Mesenchymal stem cell (in vitro differentiated cells and primary cell): ENCODE measurements at regions not wholly inside any gene's neighbourhood (a gene's known extent, or its start where the extent isn't known, plus 50 kb on each side); places are given as distances from the start of the nearest gene placed in this dataset.
A peak's percentile ranks its signal among the peaks of the same experiment; 100 is the strongest.

Experiments used
- DNase-seq: peaks from one replicate; pipeline ENCODE4 v3.0.0-alpha.2; 2013
- H2AFZ ChIP-seq: one replicate; pipeline ENCODE4 v1.6.1; 2013; ENCODE audit warnings: low read depth, mild to moderate bottlenecking, control low read depth, inconsistent platforms, low read length, moderate library complexity
- H2AK5ac ChIP-seq: 2 replicates; pipeline ENCODE4 v1.6.1; 2013; ENCODE audit warnings: low read length, moderate library complexity, mild to moderate bottlenecking, inconsistent platforms; ENCODE audit not compliant: severe bottlenecking
- H2BK120ac ChIP-seq: one replicate; pipeline ENCODE4 v1.6.1; 2013; ENCODE audit warnings: low read depth, mild to moderate bottlenecking, inconsistent platforms, low read length, moderate library complexity
- H2BK12ac ChIP-seq, 2 experiments: one replicate each; pipeline ENCODE4 v1.6.1; 2013; ENCODE audit warnings: inconsistent platforms in 2 of 2, low read length in 2 of 2, mild to moderate bottlenecking in 2 of 2, moderate library complexity in 2 of 2, control low read depth in 1 of 2
- H2BK15ac ChIP-seq: one replicate; pipeline ENCODE4 v1.6.1; 2013; ENCODE audit warnings: mild to moderate bottlenecking, low read depth, inconsistent platforms; ENCODE audit not compliant: poor library complexity, severe bottlenecking
- H2BK5ac ChIP-seq: 2 replicates; pipeline ENCODE4 v1.6.1; 2013; ENCODE audit warnings: low read depth, mild to moderate bottlenecking, low read length, control low read depth, inconsistent platforms; ENCODE audit not compliant: poor library complexity, severe bottlenecking
- H3K14ac ChIP-seq, 2 experiments: one replicate each; pipeline ENCODE4 v1.6.1; 2013; ENCODE audit warnings: inconsistent platforms in 2 of 2, low read length in 2 of 2, control low read depth in 1 of 2, mild to moderate bottlenecking in 1 of 2, moderate library complexity in 1 of 2
- H3K18ac ChIP-seq, 2 experiments: one replicate each; pipeline ENCODE4 v1.6.1; 2013; ENCODE audit warnings: inconsistent platforms in 2 of 2, low read length in 2 of 2, control low read depth in 1 of 2, low read depth in 1 of 2, mild to moderate bottlenecking in 1 of 2
- H3K23ac ChIP-seq, 2 experiments: one replicate each; pipeline ENCODE4 v1.6.1; 2013; ENCODE audit warnings: inconsistent platforms in 2 of 2, low read length in 2 of 2, mild to moderate bottlenecking in 2 of 2, moderate library complexity in 2 of 2, control low read depth in 1 of 2
- H3K27ac ChIP-seq: 2 replicates; pipeline ENCODE4 v1.5.1; 2013; ENCODE audit warnings: mild to moderate bottlenecking, moderate library complexity, low read length, control low read depth, inconsistent platforms; ENCODE audit not compliant: poor library complexity, severe bottlenecking
- H3K27me3 ChIP-seq, 2 experiments: 2 replicates each; pipeline versions ENCODE4 v1.6.1 to v1.7.0; 2013; ENCODE audit warnings: low read length in 2 of 2, mild to moderate bottlenecking in 2 of 2, moderate library complexity in 2 of 2, control low read depth in 1 of 2, inconsistent platforms in 1 of 2; ENCODE audit not compliant: control insufficient read depth in 1 of 2, insufficient read depth in 1 of 2
- H3K36me3 ChIP-seq, 2 experiments: 2 replicates each; pipeline versions ENCODE4 v1.6.1 to v1.7.0; 2013; ENCODE audit warnings: low read length in 2 of 2, control low read depth in 1 of 2, inconsistent platforms in 1 of 2, low read depth in 1 of 2, mild to moderate bottlenecking in 1 of 2; ENCODE audit not compliant: insufficient read depth in 2 of 2, control insufficient read depth in 1 of 2
- H3K4ac ChIP-seq, 2 experiments: one replicate each; pipeline ENCODE4 v1.6.1; 2013; ENCODE audit warnings: inconsistent platforms in 2 of 2, low read length in 2 of 2, mild to moderate bottlenecking in 2 of 2, moderate library complexity in 2 of 2, control low read depth in 1 of 2, low read depth in 1 of 2
- H3K4me1 ChIP-seq: 2 replicates; pipeline ENCODE4 v1.6.1; 2013; ENCODE audit warnings: low read depth, low read length, control low read depth; ENCODE audit not compliant: control insufficient read depth, insufficient read depth
- H3K4me2 ChIP-seq: 2 replicates; pipeline ENCODE4 v1.6.1; 2013; ENCODE audit warnings: low read length, mild to moderate bottlenecking, inconsistent platforms; ENCODE audit not compliant: poor library complexity, severe bottlenecking
- H3K4me3 ChIP-seq, 2 experiments: 2 replicates each; pipeline versions ENCODE4 v1.5.1 to v1.7.0; 2013; ENCODE audit warnings: low read length in 2 of 2, mild to moderate bottlenecking in 2 of 2, control low read depth in 1 of 2, low read depth in 1 of 2; ENCODE audit not compliant: insufficient read depth in 1 of 2
- H3K79me1 ChIP-seq: replicated peaks from 2 replicates; pipeline ENCODE4 v1.6.1; 2013; ENCODE audit warnings: mild to moderate bottlenecking, control low read depth, low read length, inconsistent platforms; ENCODE audit not compliant: poor library complexity, severe bottlenecking
- H3K9ac ChIP-seq: 2 replicates; pipeline ENCODE4 v1.7.0; 2013; ENCODE audit warnings: mild to moderate bottlenecking, low read length, moderate library complexity
- H3K9me3 ChIP-seq: 2 replicates; pipeline ENCODE4 v1.7.0; 2013; ENCODE audit warnings: mild to moderate bottlenecking, low read length; ENCODE audit not compliant: control insufficient read depth
- H4K8ac ChIP-seq: one replicate; pipeline ENCODE4 v1.6.1; 2013; ENCODE audit warnings: inconsistent platforms, mild to moderate bottlenecking, low read length, moderate library complexity
- H4K91ac ChIP-seq: one replicate; pipeline ENCODE4 v1.6.1; 2013; ENCODE audit warnings: mild to moderate bottlenecking, low read length, inconsistent platforms
- WGBS: methylation state at CpG from one replicate; pipeline ENCODE4 v1.1.7; 2013; ENCODE audit warnings: mixed read lengths; 5-methylcytosine and 5-hydroxymethylcytosine counted together

- Histone ChIP-seq H2AK5ac (no peak overlapping the region), H3K4me3 (no peak overlapping the region), H2BK12ac (no peak overlapping the region), H3K27ac (no peak overlapping the region), H2BK5ac (no peak overlapping the region), H3K4me2 (no peak overlapping the region), H4K8ac (no peak overlapping the region), H3K4ac (no peak overlapping the region), H3K9ac (no peak overlapping the region), H3K27me3 (no peaks in the 10 kb centered on the region), H3K36me3 (no peaks in the 10 kb centered on the region), H3K79me1 (no peaks in the 10 kb centered on the region), H2AFZ (no peak overlapping the region), H3K14ac (no peak overlapping the region), H4K91ac (no peak overlapping the region), H2BK120ac (no peak overlapping the region), H3K23ac (no peak overlapping the region), H2BK15ac (no peak overlapping the region), H3K18ac (no peak overlapping the region), H3K4me1 (no peaks in the 10 kb centered on the region), H3K9me3 (no peaks in the 10 kb centered on the region)
- DNase-seq = no peak
- WGBS = 90% methylated on average over 5 of the region's 5 CpGs
Measured at GRCh38 chr18:56003720-56004088, 415.7 kb upstream of the TCF4 start.

GRCh38 chr18:56003009-56003719 is 415.2 kb upstream of the TCF4 start:
- Histone ChIP-seq H2AK5ac (no peak overlapping the region), H3K4me1 (peaks cover 2% of the 10 kb centered on the region)
- WGBS = 56% methylated on average over 1 of the region's 1 CpG

DNA sequence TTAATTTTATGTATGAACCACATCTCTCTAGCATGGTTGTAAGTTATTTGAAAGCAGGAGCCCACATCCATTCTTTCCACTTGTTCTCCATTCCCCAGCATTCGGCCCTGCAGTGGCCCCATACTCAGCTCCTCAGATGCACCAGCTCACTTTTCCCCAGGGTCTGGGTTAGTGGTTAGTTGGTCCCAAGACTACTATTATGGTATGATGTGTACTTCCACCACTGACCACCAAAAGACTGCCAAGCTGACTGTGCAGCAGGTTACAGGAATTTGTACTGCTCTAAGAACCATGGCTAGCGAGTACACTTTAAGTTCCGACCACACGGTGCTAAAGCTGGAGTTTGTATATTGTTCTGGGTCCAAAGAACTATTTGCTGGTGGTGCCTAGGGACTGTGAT is 413.6 kb upstream of the TCF4 start:
- Histone ChIP-seq H3K4me1 (peaks cover 3% of the 10 kb centered on the region), H3K18ac (no peak overlapping the region), H3K4me2 (no peak overlapping the region), H3K14ac (no peak overlapping the region), H3K4me3 (no peak overlapping the region), H2BK12ac (no peak overlapping the region), H3K27ac (no peak overlapping the region), H3K36me3 (no peaks in the 10 kb centered on the region), H3K27me3 (no peaks in the 10 kb centered on the region), H2BK5ac (no peak overlapping the region), H2BK120ac (no peak overlapping the region), H3K23ac (no peak overlapping the region), H2BK15ac (no peak overlapping the region), H4K8ac (no peak overlapping the region), H2AK5ac (no peak overlapping the region), H3K9ac (no peak overlapping the region), H2AFZ (no peak overlapping the region), H3K4ac (no peak overlapping the region), H4K91ac (no peak overlapping the region), H3K79me1 (no peaks in the 10 kb centered on the region), H3K9me3 (no peaks in the 10 kb centered on the region)
- 79% methylated on average over 3 of the region's 4 CpGs for WGBS
- DNase-seq = peak; percentile 14

More at GRCh38 chr18:56003009-56003719, 415.2 kb upstream of the TCF4 start:
- Histone ChIP-seq H3K4me3 (no peak overlapping the region), H2BK15ac (no peak overlapping the region), H2BK120ac (no peak overlapping the region), H3K27me3 (no peaks in the 10 kb centered on the region), H2BK12ac (no peak overlapping the region), H2BK5ac (no peak overlapping the region), H3K9ac (no peak overlapping the region), H3K27ac (no peak overlapping the region), H4K91ac (no peak overlapping the region), H3K4me2 (no peak overlapping the region), H3K79me1 (no peaks in the 10 kb centered on the region), H3K18ac (no peak overlapping the region), H3K9me3 (no peaks in the 10 kb centered on the region), H4K8ac (no peak overlapping the region), H3K23ac (no peak overlapping the region), H3K36me3 (no peaks in the 10 kb centered on the region), H3K4ac (no peak overlapping the region), H3K14ac (no peak overlapping the region), H2AFZ (no peak overlapping the region)
- DNase-seq = no peak

- no peaks in the 10 kb centered on the region for H3K27me3 ChIP-seq
- DNase-seq = no peak
- H4K8ac ChIP-seq = no peak overlapping the region
- no peak overlapping the region for H3K14ac ChIP-seq
- no peak overlapping the region for H3K27ac ChIP-seq
- no peak overlapping the region for H2BK15ac ChIP-seq
- H2BK120ac ChIP-seq = no peak overlapping the region
- no peak overlapping the region for H2AK5ac ChIP-seq
- H3K4me2 ChIP-seq = no peak overlapping the region
- peak overlapping the region; percentile 89 for H3K9ac ChIP-seq
- no peak overlapping the region for H4K91ac ChIP-seq
- WGBS = 93% methylated on average over 4 of the region's 6 CpGs
- no peaks in the 10 kb centered on the region for H3K79me1 ChIP-seq
- H3K4me1 ChIP-seq = peaks cover 3% of the 10 kb centered on the region
- no peak overlapping the region for H2AFZ ChIP-seq
- peak overlapping the region in 1 of 2 experiments; percentile 72 for H3K4me3 ChIP-seq
- H3K4ac ChIP-seq = no peak overlapping the region
- H3K18ac ChIP-seq = no peak overlapping the region
- H3K36me3 ChIP-seq = no peaks in the 10 kb centered on the region
- no peak overlapping the region for H2BK12ac ChIP-seq
- H3K23ac ChIP-seq = no peak overlapping the region
- no peaks in the 10 kb centered on the region for H3K9me3 ChIP-seq
- H2BK5ac ChIP-seq = no peak overlapping the region
Measured at GRCh38 chr18:56000041-56000440, 412.0 kb upstream of the TCF4 start.
